ENCODE measurements at regions not wholly inside any gene's neighbourhood (a gene's known extent, or its start where the extent isn't known, plus 50 kb on each side); places are given as distances from the start of the nearest gene placed in this dataset.
"Not testable (repeated sequence)": the region's sequence is repeated elsewhere in the genome, so short reads cannot be mapped to it uniquely, and the experiment has no call there.

DNA sequence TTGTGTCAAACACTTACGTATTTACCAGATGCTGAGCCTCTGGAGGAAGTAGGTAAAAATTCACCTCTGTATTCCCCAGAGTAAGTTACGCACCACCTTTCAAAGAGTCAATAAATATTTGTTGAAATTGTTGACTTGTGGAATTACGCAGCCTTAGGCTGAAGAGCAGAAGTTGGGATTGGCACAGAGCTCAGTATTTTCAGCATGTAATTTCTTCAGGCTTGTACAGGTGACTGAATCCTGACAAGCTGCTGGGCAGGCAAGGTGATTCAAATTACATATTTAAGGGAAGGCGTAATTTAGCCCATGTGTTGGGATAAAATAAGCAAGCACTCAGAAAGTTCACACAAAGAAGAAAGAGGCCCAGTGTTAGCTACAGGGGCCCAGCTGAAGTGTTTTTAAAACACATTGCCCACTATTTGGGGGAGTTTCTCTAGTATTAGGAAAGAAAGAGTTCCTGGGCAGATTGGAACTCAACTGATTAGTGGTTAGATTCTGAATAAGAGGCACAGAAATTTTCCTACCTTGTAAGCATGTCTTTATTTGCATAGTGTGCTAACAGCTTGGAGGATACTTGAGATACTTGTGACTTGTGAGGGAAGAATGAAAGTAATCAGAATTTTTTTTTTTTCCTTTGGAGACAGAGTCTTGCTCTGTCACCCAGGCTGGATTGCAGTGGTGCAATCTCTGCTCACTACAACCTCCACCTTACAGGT is 165.3 kb upstream of the FBXL7 start:
- no peak for DNase-seq (ENCODE audit: low read depth)

DNA sequence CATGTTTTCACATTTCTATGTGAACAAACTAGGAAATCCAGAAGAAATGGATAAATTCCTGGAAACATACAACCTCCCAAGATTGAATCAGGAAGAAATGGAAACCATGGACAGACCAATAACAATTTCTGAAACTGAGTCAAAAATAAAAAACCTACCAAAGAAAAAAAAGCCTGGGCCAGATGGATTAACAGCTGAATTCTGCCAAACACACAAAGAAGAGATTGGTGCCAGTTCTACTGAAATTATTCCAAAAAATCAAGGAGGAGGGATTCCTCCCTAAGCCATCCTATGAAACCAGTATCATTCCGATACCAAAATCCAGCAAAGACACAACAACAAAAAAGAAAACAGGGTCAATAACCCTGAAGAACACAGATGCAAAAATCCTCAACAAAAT is 166.9 kb upstream of the FBXL7 start:
- no peak for DNase-seq (ENCODE audit: low read depth)

DNA sequence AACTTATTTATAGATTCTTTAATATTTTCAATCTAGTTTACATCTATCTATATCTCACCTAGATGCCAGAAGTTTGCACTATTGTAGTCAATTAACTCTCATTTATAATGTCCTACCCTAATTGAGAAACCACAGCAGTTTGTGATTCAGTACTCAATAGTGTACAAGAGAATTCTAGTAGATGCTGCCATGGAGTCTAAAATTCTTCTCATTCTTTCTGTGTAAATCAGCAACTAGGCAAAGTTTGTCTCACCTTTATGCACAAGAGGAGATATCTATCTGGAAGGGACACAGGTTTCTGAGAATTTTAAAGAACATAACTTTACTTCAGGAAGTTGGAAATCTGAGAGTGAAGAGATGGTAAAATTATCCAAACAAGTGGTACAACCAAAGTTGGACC is 173.0 kb upstream of the FBXL7 start:
- DNase-seq (ENCODE audit: low read depth): no peak

DNA sequence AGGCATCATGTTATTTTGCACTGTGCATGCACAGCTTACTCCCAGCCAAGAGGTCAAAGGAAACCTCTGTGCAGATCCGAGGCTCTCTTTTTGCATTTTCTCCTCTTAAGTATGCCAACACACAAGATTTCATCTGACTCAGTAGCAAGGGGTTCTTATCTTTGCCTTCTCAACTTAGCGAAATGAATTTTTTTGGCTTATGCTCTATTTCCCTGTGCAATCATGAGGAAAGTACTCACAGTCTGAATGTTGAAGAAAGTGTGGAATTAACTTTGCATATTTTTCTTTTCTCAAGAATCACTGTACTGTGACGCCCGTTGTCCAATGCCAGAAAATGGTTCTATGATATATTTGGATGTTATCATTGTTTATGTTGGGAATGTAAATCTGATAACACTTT is 173.5 kb upstream of the FBXL7 start:
- no peak for DNase-seq (ENCODE audit: low read depth)

DNA sequence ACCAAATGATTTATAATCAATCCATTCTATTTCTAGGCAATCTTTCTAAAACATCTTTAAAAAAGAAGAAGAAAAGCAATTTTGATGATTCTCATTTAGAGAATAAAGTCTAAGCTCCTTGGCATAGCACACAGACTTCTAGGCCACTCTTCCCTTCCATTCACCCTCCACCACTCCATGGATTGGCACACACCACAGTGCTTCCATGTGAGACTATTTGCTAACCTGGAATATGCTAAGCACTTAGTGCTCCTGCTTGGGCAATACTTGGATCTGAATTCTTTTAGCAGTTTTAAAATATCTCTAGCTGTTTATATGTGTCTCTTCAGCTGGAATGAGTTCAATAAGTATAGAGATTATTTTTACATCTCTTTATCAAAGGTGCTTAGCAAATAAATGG is 177.6 kb upstream of the FBXL7 start:
- DNase-seq (ENCODE audit: low read depth): no peak

DNA sequence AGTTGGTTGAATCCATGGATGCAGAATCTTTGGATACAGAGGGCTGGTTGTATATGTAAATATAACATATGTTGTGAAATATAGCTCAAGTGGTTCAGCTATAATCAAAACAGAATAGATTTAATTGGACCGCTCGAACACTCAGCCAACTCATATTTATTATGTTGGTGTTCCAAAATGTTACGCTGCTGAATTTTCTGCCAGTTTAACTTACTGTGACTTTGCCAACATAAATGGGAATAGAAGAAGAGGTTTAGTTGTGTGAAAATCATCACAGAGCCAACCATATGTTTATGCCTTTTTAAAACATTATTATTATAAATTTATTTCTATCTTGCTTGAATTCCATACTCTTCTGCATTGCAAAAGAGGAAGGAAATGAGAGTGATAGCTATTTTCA is 178.2 kb upstream of the FBXL7 start:
- no peak for DNase-seq (ENCODE audit: low read depth)

DNA sequence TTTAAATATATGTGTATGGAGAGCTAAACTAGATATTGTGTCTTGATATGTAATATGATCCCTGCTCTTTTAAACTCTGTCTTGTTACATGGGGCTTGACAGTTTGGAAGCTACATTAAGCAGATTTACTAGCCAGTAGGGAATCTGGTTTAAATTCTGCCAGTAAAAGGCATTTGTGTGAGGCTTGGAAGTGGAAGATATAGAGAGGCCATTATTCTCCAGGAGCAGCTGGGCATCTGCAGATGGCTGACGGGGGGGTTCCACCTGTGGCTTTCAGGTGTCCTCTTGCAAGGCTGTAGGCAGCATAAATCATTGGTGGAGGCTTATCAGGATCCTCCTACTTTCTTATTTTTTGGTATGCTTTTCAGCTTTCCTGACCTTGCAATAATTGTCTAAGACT is 179.1 kb upstream of the FBXL7 start:
- no peak for DNase-seq (ENCODE audit: low read depth)

DNA sequence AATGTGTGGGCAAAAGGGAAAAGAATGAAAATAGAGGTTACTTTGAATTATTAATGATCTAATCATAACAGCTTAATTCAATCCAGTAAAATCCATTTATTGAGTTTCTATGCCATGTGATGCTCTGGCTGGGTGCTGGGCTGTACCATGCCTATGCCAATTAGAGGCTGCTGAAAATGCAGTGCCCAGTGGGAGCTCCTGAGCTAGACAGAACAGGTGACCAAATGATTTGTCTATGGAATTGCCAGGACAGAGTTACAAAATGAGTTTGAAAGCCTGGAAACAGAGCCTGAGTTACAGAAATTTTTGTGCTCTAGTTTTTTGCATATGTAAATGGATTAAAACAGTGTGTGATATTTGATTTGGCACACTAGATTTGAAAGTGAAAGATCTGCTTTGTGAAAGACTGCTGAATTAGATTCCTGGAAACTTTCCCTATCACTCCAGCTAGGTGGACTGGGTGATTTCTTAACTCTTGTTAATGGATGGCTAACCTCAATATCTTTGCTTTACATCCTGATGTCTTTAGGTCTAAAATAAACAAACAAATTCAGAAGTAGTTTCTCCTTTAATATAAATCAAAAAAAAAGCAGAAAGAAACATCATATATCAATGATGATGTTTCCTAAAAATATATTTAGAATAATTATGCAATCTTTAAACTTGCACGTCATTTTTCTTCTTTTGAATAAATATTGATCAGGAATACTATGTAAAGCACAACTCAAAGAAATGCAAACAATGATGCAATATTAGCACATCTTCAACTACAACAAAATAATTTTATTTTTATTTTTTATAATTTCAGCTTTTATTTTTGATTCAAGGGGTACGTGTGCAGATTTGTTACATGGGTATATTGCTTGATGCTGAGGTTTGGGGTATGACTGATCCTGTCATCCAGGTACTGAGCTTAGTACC is 194.8 kb upstream of the FBXL7 start:
- no peak for DNase-seq (ENCODE audit: low read depth)

DNA sequence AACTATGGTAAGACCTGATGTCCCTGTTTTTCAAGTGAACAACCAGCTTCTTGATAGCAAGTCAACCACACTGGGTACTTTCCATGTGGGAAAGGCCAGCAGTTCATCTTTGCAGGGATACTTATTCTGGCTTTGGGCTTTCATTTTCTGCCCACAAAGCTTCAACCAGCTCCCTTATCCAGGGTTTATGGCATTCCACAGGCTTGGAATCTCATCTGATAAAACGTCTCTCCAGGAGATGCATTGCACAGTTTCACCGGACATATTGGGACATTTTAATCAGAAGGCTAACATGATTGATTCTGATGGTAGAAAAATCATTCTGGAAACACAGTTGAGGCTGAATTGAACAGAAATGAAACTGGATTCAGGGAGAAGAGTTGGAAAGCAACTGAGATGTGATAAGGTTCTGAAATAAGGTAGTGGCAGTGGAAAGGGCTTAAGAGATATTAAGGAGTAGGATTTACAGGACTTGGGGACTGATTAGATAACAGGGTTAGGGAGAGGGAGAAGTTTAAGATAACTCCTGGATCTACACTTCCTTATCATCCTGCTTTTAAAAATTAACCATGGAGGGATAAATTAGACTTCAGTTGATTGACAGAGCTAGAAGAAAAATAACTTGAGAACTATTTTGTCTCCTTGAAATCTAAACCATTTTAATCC is 195.8 kb upstream of the FBXL7 start:
- DNase-seq (ENCODE audit: low read depth): no peak

DNA sequence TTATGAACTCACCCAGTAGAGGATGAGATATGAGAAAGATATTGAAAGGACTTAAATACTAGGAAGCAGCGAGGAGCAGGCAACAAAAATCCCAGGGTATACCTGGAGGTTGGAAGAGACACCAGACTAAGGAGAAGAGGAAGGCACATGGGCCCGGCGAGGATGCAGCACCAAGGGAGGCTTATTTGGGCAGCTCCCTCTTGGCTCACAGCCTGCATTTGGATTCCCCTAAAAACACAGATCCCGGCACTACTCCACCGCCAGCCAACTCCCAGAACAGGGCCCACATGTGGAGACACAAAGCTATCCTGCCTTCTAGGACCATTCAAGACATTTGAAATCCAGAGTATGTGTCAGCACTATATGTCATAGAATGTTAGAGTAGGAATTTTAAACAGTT is 199.8 kb upstream of the FBXL7 start:
- no peak for DNase-seq (ENCODE audit: low read depth)

DNA sequence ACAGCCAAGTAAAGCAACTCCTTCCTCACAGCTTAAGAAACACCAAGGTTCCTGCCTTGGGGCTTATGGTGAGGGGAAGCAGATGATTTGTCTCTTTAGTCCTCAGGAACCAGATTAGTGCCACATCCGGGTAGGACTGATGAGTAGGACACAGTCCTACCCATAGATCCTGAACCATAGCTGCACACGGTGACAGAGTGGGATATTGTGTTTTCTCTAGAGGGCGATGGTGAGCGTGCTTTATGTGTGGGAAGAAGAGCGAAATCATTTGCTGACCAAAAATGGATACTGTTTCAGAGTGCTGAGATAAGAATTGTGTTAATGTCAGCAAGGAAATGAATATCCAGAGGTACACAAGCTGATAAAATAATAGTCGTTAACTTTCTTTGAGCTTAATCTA is 209.0 kb upstream of the FBXL7 start:
- DNase-seq (ENCODE audit: low read depth): no peak

DNA sequence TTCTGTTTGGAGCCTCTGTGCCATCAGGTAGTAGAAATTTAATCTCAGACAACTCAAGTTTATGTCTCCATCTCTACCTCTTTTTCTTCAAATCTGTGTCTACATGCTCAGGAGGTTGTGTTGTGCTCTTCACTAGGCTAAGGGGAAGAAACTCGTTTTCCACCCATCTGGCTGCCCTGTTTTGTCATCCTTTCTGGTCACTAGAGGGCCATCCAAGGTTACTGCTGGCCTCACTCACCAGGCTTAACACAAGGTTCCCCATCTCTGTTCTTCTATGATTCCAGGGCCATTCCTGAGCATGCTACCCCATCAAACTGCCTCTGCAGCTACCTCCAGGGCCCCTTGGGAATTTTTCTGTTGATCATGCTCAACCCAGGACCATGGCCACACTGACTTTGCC is 213.3 kb upstream of the FBXL7 start:
- DNase-seq (ENCODE audit: low read depth): no peak

DNA sequence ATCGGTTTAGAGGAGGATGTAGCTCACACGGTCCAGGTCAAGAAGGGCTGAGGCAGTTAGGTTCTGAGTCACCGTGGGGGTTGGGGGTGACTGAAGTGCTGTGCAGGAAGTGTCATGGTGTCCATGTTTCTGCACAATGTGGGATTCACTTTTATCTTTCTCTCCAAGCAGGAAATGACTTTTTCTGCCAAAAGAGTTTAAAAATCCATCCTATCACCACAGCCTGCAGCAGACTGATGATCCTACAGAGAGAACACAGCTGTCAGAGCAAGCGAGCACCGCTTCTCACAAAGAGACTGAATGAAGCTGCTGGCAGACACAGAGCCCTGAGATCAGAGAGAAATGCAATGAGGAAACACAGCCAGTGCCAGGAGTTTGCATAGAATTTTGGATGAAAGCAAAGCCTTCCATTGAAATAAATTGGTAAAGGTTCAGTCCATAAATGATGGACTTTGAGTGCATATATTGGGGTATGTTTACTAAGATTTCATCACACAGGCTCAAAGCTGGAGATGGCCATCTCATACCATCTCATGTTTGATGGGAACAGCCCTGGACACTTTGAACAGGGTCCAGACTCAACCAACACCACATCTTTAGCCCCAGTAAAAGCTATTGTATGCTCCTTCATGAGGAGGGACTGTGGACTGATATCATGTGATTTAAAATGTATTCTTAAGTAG is 213.9 kb upstream of the FBXL7 start:
- DNase-seq (ENCODE audit: low read depth): no peak

DNA sequence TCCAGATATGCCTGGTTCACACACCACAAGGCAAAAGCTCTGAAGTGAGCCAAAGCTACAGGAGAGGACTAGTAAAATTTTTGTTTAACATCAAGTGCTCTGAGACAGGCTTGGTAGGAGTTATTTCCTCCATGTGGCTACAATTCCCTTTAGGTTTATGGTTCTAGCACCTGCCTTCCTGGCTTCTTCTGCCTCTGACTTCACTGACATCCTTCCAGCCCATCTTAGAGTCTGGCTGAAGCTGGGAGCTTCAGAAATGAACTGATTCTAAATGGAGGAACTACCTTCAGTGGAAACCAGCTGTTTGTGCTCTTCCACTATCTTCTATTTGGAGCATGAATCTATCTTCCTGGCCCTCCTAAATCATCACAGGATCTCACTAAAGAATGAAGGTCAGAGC is 215.3 kb upstream of the FBXL7 start:
- DNase-seq (ENCODE audit: low read depth): no peak

DNA sequence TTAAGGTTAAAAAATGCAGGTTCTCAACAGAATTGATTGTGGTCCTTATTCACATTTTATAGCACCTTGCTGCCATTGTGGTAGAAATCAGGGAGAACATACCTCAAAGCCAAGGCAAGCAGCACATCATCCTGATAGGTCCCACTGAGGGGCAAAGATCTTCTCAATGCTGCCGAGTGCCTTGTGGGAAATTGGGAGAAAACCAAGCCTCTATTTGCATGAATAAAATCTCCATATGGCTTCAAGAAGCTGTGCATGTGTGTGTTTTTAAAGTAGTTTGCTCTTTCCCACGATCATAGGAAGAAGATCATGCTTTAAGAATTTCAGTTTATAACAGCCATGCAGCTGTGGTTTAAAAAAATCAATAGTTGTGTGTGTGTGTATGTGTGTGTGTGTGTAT is 216.9 kb upstream of the FBXL7 start:
- no peak for DNase-seq (ENCODE audit: low read depth)

DNA sequence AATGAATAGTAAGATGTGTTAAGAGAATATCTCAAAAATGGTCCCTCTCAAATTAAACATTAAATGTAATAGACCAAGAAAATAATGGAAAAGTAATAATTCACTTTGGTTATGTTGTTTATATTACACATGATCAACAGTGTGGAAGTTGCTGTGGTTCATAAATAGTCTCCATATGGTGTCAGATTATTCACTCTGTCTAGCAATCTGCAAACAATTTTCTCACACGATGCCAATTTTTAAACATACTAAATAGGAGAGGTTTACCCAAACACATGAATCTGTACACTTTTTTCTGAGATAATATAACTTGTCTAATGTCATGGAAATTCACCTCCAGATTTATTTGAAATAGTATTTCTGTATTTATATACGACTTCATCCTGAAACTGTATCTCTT is 217.4 kb upstream of the FBXL7 start:
- no peak for DNase-seq (ENCODE audit: low read depth)

DNA sequence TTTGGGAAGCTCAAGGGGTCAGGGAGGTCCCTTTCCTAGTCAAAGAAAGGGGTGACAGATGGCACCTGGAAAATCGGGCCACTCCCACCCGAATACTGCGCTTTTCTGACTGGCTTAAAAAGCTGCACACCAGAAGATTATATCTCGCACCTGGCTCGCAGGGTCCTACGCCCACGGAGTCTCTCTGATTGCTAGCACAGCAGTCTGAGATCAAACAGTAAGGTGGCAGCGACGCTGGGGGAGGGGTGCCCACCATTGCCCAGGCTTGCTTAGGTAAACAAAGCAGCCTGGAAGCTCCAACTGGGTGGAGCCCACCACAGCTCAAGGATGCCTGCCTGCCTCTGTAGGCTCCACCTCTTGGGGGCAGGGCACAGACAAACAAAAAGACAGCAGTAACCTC is 228.4 kb upstream of the FBXL7 start:
- not testable (repeated sequence) for DNase-seq (ENCODE audit: low read depth)

DNA sequence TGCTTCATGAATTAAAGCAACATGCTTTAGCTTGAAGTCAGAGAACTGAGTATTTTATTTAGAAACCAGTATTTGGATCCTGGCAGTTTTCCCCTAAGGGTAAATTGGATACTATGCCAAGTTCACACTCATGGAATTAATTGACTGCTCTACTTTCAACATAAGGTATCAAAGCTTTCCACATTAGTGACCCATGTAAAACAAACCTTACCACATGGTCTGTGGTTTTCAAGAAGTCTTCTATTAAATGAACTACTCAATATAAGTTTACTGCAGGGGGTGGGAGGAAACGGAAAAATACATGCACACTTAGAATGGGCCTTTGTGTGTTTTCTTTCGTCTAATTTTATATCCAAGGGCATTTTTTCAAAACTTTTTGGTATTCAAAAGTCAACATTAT is 232.0 kb upstream of the FBXL7 start:
- DNase-seq (ENCODE audit: low read depth): no peak

DNA sequence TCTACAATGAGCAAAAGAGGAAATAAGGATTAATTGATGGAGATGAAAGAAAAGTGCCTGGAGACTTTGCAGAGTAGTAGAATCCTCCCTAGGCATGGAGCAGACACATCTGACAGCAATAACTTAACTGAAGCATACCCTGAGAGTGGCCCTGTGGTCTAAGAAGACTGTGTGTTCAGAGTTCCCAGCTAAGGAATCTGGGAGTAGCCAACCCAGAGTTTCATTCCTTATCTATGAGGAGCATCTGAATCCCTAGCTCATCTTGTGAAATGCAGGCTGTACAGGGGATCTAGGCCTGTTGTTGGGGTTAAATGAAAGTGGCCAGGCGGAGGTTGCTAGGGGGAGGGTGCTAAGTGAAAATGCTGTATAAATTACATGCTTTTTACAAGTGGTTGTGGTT is 233.1 kb upstream of the FBXL7 start:
- DNase-seq (ENCODE audit: low read depth): no peak

DNA sequence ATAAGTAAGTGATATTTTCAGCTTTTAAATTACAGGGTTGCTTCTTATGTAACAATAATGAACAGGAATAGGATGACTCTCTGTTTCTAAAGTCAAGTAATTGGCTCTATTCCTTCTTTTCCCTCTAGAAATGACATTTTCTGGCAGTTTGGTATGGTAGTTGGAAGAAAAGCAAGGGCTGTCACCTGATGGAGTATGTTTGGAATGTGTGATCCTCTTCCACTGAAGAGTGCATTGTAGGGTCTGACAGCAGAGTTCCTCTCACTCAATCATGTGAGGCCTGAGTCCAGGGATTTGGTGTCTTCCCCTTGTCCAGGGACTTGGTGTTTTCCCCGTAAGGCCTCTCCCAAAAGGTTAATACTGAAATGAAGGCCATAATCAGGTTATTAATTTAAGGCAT is 233.8 kb upstream of the FBXL7 start:
- no peak for DNase-seq (ENCODE audit: low read depth)

DNA sequence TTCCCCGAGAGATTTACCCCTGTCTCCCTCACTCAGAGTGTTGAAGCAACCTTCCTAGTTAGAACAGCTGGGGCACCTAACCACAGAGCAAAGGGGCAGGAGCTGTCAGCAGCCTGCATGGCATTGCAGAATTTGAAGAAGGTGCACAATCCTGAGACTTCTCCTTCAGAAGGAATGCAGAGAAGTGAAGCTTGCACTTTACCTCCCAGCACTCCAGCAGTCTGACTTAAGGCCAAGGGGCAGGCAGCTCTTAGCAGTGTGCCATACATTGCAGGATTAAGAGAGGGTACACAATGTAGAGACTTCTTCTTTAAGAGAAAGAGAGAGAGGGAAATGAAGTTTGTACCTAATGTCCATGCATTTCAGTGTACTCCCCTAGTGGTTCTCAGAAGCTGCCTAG is 236.0 kb upstream of the FBXL7 start:
- DNase-seq (ENCODE audit: low read depth): no peak

DNA sequence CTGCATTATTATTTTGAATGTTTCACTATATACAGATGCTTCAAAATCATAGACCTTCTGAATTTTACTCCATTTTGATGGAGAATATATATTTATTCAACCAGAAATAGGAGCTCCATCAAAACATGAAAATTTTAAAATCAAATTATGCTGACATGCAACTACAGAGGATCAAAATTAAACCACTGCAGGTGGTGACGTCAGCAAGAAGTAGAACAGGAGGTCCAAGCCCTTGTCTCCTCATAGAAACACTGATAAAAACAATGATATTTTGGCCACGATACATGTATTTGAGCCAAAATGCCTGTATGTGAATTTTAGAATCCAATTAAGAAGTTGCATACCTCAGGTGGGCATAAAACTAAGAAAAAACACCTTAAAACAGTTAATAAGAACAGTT is 236.6 kb upstream of the FBXL7 start:
- no peak for DNase-seq (ENCODE audit: low read depth)
